A673 (cell line): ENCODE measurements at regions not wholly inside any gene's neighbourhood (a gene's known extent, or its start where the extent isn't known, plus 50 kb on each side); places are given as distances from the start of the nearest gene placed in this dataset.

Experiments used
- EZH2 ChIP-seq: fragments of 200-600 bp; sonication (generic); IDR thresholded peaks from 2 replicates; pipeline ENCODE4 v1.6.1; 2017; ENCODE audit warnings: borderline replicate concordance, low read depth, mild to moderate bottlenecking, mixed read lengths, antibody characterized with exemption, low read length; ENCODE audit not compliant: poor library complexity, severe bottlenecking
- TF ChIP-seq, protein P1 (sequence below): fragments of 300-800, 200-600 bp; sonication (generic); conservative IDR thresholded peaks from 2 replicates; pipeline ENCODE4 v1.5.1; 2017; ENCODE audit warnings: low read depth, mild to moderate bottlenecking, antibody characterized with exemption, low read length, moderate library complexity, mixed read lengths

DNA sequence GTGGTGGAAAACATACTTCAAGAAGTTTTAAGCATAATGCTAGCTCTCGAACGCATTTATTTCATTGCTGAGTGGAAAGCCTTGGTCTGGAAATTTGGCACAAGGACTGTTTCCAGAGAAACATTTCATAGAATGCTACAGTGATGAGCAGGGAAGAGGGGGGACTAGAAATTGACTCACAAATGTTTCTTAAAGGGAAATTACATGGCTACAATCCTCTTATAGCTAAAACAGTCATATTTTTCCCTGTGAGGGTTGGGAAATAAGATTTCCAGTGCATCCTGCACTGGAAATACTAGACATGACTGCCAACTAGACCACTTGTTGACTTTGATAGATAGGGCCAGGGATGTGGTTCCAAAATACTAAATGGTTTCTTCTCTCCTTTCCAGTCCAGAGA, 197.3 kb upstream of the RGS6 start:
- TF ChIP-seq, protein P1, sequence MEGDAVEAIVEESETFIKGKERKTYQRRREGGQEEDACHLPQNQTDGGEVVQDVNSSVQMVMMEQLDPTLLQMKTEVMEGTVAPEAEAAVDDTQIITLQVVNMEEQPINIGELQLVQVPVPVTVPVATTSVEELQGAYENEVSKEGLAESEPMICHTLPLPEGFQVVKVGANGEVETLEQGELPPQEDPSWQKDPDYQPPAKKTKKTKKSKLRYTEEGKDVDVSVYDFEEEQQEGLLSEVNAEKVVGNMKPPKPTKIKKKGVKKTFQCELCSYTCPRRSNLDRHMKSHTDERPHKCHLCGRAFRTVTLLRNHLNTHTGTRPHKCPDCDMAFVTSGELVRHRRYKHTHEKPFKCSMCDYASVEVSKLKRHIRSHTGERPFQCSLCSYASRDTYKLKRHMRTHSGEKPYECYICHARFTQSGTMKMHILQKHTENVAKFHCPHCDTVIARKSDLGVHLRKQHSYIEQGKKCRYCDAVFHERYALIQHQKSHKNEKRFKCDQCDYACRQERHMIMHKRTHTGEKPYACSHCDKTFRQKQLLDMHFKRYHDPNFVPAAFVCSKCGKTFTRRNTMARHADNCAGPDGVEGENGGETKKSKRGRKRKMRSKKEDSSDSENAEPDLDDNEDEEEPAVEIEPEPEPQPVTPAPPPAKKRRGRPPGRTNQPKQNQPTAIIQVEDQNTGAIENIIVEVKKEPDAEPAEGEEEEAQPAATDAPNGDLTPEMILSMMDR = no peak
- no peak for TF ChIP-seq EZH2
